ENCODE measurements at regions not wholly inside any gene's neighbourhood (a gene's known extent, or its start where the extent isn't known, plus 50 kb on each side); places are given as distances from the start of the nearest gene placed in this dataset.

- intact Hi-C loops (cut with micrococcal nuclease; ENCODE audit: unreplicated experiment), result no loop called here
- CTCF ChIA-PET, result no interaction called here
- Histone ChIP-seq H3K36me3 (ENCODE audit: insufficient read depth, low read length, poor library complexity, severe bottlenecking) (no peaks in the 10 kb centered on the region), H3K27me3 (replicated peaks; ENCODE audit: insufficient read depth, low read depth, low read length, poor library complexity) (no peaks in the 10 kb centered on the region), H3K9me3 (ENCODE audit: low read depth, low read length, poor library complexity, severe bottlenecking) (no peaks in the 10 kb centered on the region), H3K4me1 (ENCODE audit: insufficient read depth, low read length, poor library complexity, severe bottlenecking) (no peaks in the 10 kb centered on the region), H3K4me3 (ENCODE audit: low read depth, low read length, poor library complexity, severe bottlenecking) (no peak overlapping the region), H3K27ac (ENCODE audit: low read depth, low read length, poor library complexity, severe bottlenecking) (no peak overlapping the region)
- POLR2A ChIA-PET (ENCODE audit: low non-redundant PET), result no interaction called here
- DNase-seq (ENCODE audit: low spot score), result no peak
- no peak for TF ChIP-seq CTCF (conservative IDR thresholded peaks at IDR 0.05; ENCODE audit: low read depth, low read length)
- no peak for TF ChIP-seq EZH2 (IDR thresholded peaks at IDR 0.05; ENCODE audit: borderline replicate concordance, low read depth, low read length, poor library complexity, severe bottlenecking)
- no TSS peak for BruUV-seq (replicated peaks)
These were observed 80.8 kb upstream of the LCLAT1 start for GRCh38 chr2:30366199-30366691.

GRCh38 chr2:30367232-30368070 lies 79.6 kb upstream of the LCLAT1 start:
- Histone ChIP-seq H3K36me3 (ENCODE audit: insufficient read depth, low read length, poor library complexity, severe bottlenecking) (no peaks in the 10 kb centered on the region), H3K4me1 (ENCODE audit: insufficient read depth, low read length, poor library complexity, severe bottlenecking) (no peaks in the 10 kb centered on the region), H3K4me3 (ENCODE audit: low read depth, low read length, poor library complexity, severe bottlenecking) (no peak overlapping the region), H3K27me3 (replicated peaks; ENCODE audit: insufficient read depth, low read depth, low read length, poor library complexity) (no peaks in the 10 kb centered on the region), H3K9me3 (ENCODE audit: low read depth, low read length, poor library complexity, severe bottlenecking) (no peaks in the 10 kb centered on the region), H3K27ac (ENCODE audit: low read depth, low read length, poor library complexity, severe bottlenecking) (no peak overlapping the region)
- no peak for TF ChIP-seq CTCF (conservative IDR thresholded peaks at IDR 0.05; ENCODE audit: low read depth, low read length)
- no peak for TF ChIP-seq EZH2 (IDR thresholded peaks at IDR 0.05; ENCODE audit: borderline replicate concordance, low read depth, low read length, poor library complexity, severe bottlenecking)
- intact Hi-C loops (cut with micrococcal nuclease; ENCODE audit: unreplicated experiment), result no loop called here
- BruUV-seq (replicated peaks), result no TSS peak
- POLR2A ChIA-PET (ENCODE audit: low non-redundant PET), result no interaction called here
- DNase-seq (ENCODE audit: low spot score), result no peak
- CTCF ChIA-PET, result no interaction called here

GRCh38 chr2:30368258-30368657 lies 78.8 kb upstream of the LCLAT1 start:
- Histone ChIP-seq H3K36me3 (ENCODE audit: insufficient read depth, low read length, poor library complexity, severe bottlenecking) (no peaks in the 10 kb centered on the region), H3K27me3 (replicated peaks; ENCODE audit: insufficient read depth, low read depth, low read length, poor library complexity) (no peaks in the 10 kb centered on the region), H3K9me3 (ENCODE audit: low read depth, low read length, poor library complexity, severe bottlenecking) (no peaks in the 10 kb centered on the region), H3K4me3 (ENCODE audit: low read depth, low read length, poor library complexity, severe bottlenecking) (no peak overlapping the region), H3K27ac (ENCODE audit: low read depth, low read length, poor library complexity, severe bottlenecking) (no peak overlapping the region), H3K4me1 (ENCODE audit: insufficient read depth, low read length, poor library complexity, severe bottlenecking) (no peaks in the 10 kb centered on the region)
- TF ChIP-seq CTCF (conservative IDR thresholded peaks at IDR 0.05; ENCODE audit: low read depth, low read length), result no peak
- TF ChIP-seq EZH2 (IDR thresholded peaks at IDR 0.05; ENCODE audit: borderline replicate concordance, low read depth, low read length, poor library complexity, severe bottlenecking), result no peak
- ChIA-PET CTCF (no interaction called here), POLR2A (ENCODE audit: low non-redundant PET) (interaction anchor here (0.7 kb wide), 1 partner anchor 396 kb away, joined by 8 read pairs; no protein-coding TSS in a partner anchor)
- intact Hi-C loops (cut with micrococcal nuclease; ENCODE audit: unreplicated experiment), result no loop called here
- BruUV-seq (replicated peaks), result no TSS peak
- no peak for DNase-seq (ENCODE audit: low spot score)

Data from A673 (cell line).